RKO (cell line): ENCODE measurements at regions not wholly inside any gene's neighbourhood (a gene's known extent, or its start where the extent isn't known, plus 50 kb on each side); places are given as distances from the start of the nearest gene placed in this dataset.
A peak's percentile ranks its signal among the peaks of the same experiment; 100 is the strongest.
"Not testable (repeated sequence)": the region's sequence is repeated elsewhere in the genome, so short reads cannot be mapped to it uniquely, and the experiment has no call there.

ENCODE experiments used
- DNase-seq: peaks from one replicate; pipeline ENCODE4 v3.0.0-alpha.2; 2016; ENCODE audit warnings: low spot score

- DNase-seq = no peak
Measured at GRCh38 chr10:8386781-8387180, 332.3 kb downstream of the GATA3 start.

DNA sequence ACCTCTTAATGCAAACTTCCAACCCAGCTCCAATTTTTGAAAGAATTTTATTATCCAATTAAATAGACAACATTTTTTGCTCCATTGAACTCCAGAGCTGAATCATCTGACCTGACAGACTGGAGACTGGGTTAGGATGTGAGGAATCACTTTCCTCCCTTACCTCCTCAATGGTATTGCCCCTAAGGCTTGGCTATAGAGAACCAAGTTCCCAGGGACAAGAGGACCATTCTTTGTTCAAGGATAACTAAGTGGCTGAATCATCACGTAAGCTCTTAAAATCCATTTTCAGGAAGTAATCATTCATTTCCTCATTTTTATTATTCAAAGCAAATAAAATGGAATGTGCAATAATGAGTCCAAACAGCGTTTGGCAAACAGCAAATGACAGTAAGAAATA is 335.1 kb downstream of the GATA3 start:
- DNase-seq = no peak

DNA sequence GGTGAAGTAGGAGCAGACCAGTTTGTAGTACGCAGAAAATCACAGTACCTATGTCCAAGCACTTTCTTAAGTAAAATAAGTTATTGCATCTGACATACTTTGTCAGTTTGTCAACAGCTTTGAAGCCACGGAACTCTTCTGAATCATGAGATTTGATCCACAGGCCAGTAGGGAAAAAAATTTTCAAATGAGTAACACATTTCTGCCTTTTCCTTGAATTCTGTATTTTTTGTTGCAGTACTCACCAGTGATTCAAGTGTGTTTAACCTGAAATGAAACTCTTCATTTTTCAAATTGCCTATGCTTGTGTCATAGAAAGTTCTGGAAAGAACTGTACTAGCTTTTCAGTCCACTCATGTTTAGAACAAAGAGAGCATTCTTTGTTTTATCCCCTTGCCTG is 337.7 kb downstream of the GATA3 start:
- peak; percentile 13 for DNase-seq

DNA sequence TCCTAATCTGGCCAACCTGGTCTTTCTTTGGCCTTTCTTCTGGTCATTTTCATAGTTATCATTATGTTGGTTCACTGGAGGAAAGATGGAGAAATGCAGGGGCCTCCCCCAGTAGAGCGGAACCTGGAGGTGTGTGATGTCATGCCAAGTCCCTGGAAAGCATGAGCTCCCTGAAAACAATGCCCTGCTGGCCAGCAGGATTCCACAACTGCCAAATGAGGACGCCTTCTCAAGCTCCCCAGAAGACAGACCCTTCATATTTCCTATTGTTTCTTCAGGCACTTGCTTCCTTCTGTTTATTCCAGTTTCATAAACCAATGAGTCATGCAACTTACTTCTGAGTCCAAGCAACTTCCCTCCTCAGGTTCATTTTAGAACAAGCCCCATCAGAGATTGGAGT is 339.0 kb downstream of the GATA3 start:
- DNase-seq = no peak

DNA sequence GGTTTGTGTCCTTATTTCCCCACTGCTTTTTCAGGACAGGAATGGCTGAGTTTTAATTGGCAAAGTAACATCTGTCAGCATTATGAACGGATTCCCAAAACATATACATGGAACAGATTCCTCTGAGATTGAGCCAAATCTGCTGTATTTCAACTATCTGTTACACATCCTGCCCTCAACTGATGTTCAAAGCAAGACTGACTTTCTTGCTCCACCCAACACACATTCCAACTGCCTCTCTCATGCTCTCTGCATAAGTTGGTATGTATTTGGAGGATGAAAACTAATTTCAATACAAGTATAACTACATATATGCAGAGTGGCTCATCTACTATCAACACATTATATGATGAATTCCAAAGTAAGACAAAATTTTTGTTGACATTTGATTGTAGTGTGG is 342.2 kb downstream of the GATA3 start:
- no peak for DNase-seq

GRCh38 chr10:8398771-8399170 is 344.3 kb downstream of the GATA3 start:
- no peak for DNase-seq

DNA sequence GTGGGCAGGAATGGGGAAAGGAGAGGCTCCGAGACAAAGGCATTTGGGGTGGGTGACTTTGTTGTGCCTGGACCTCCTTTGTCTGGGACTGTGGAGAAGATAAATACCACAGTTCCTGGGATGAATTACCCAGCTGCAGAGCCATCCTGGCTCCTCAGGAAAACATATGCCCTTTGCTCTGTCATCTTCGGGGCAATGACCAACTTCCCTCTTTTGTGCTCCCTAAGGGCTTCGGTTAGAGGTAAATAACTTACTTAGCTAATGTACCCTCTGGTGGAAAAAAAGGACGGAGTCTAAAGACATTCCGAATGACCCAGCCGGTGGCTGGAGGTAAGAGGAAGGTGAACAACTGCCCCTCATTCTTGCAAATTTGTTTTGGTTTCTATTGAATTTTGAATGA is 345.7 kb downstream of the GATA3 start:
- no peak for DNase-seq

DNA sequence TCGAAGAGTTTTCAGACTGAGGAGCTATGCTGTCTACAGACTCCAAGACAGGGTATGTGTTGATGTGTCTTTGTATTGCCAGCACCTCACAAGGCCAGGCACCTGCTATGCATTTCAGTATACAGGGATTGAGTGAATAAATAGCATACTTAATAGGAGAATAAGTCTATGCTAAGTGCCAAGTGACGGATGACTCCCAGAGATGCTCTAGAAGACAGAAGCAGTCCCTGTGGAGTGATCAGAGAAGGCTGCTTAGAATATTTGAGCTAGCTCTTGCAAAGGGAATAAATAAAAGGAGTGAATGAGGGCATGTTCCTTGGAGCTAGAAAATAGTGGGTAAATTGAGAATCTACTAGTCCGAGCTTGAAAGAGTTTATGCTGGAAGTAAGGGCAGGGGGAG is 346.4 kb downstream of the GATA3 start:
- no peak for DNase-seq

- no peak for DNase-seq
Measured at GRCh38 chr10:8401531-8401930, 347.0 kb downstream of the GATA3 start.

- DNase-seq = no peak
Measured at GRCh38 chr10:8402576-8402975, 348.1 kb downstream of the GATA3 start.

DNA sequence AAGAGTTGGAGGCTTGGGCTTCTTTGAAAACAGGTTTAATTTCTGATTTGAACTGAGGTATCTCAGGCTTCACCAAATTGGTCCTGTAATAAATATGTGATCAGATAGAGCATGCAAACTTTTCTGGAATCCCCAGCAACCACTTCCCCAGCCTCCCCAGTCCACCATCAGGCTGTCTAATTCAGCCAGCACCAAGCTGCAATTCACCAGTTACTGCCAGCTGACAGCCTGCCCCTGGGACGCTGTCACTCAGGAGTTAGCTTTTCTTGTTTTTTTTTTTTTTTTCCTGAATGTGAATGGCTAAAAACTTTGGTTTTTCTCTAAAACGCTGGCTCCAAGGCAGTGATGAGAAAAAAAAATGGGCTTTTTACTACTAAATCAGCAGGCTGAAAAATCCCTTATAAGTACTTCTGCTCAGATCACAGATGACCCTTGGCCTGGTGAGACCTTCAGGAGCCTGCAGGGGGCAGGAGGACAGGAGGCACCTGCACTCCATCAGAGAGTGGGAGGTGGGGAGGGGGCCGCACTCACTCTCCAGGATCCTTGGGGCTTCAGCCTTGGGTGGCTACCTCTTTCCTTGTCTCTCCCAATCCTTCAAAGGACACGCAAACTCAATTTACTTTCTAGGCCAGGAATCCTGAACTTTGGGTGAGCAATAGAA is 349.4 kb downstream of the GATA3 start:
- DNase-seq = no peak

DNA sequence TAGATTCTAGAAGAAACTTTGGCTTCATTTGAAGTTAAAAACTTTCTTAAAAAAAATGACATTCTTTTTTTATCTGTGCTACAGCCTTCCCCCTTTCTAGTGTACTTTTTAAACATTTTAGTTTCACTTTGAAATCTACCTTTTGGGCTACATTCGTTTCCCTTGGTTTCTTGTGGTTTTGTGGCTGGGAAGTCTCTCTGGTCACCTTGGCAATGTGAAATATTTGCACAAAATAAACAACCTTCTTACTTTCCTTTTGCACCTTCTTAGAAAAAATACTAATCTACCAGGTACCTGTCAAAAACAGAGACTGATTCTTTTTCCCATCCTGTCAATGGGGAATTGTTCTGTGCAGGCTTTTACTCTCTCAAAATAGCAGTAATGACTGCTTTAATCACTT is 350.2 kb downstream of the GATA3 start:
- no peak for DNase-seq

DNA sequence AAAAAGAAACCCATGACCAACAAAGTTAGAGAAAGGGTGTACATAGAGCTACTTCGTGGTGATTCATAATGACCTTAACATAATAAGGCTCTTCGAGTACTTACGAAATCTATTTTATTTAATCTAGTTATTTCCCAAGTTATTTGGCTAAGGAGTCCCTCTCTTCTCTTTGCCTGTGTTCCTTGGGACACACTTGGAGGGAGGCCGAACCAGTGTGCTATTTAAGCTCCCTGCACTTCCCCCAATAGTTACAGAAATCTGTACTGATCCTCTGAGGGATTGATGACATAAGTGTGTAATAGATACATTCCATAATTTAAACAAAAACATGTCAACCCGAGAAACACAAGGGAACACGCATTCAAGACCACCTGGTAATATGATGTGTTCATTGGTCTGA is 351.1 kb downstream of the GATA3 start:
- DNase-seq = no peak

DNA sequence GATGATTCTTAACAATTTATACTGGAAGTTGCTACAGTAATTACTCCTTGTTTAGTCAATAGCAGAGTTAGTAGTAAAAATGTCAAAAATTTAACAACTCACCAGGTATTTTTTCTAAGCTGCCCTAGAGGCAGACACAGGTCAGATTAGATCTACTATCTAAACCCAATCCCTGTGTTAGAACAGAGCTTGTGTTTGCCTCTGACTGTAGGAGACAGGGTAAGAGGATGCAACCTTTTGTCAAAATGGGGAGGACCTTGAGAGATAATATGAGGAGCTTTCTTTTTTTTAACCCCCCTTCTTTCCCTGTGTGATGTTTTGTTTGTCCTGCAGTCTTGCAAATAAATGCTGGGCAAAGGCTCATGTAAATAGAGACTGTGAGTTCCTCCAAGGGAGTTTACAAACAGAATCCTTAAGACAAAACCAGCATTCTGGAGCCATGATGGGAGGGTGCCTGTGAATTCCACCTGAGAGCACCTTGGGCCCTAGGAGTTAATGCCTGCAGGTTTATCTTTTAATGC is 353.1 kb downstream of the GATA3 start:
- no peak for DNase-seq

- DNase-seq = no peak
Measured at GRCh38 chr10:8410506-8410905, 356.0 kb downstream of the GATA3 start.

- DNase-seq = no peak
Measured at GRCh38 chr10:8412541-8412940, 358.1 kb downstream of the GATA3 start.

- not testable (repeated sequence) for DNase-seq
Measured at GRCh38 chr10:8415029-8415428, 360.5 kb downstream of the GATA3 start.

- DNase-seq = no peak
Measured at GRCh38 chr10:8416192-8416701, 361.8 kb downstream of the GATA3 start.

- DNase-seq = no peak
Measured at GRCh38 chr10:8416760-8417159, 362.3 kb downstream of the GATA3 start.

- DNase-seq = no peak
Measured at GRCh38 chr10:8417631-8418030, 363.1 kb downstream of the GATA3 start.

- no peak for DNase-seq
Measured at GRCh38 chr10:8418631-8419030, 364.1 kb downstream of the GATA3 start.

- DNase-seq = no peak
Measured at GRCh38 chr10:8420182-8420581, 365.7 kb downstream of the GATA3 start.

GRCh38 chr10:8424555-8425211 is 370.2 kb downstream of the GATA3 start:
- no peak for DNase-seq

- DNase-seq = no peak
Measured at GRCh38 chr10:8428654-8429053, 374.2 kb downstream of the GATA3 start.
